ENCODE measurements at regions not wholly inside any gene's neighbourhood (a gene's known extent, or its start where the extent isn't known, plus 50 kb on each side); places are given as distances from the start of the nearest gene placed in this dataset.
"Not testable (repeated sequence)": the region's sequence is repeated elsewhere in the genome, so short reads cannot be mapped to it uniquely, and the experiment has no call there.

- DNase-seq, result not testable (repeated sequence)
Observed at GRCh38 chr4:100900945-100901344, 383.1 kb upstream of the EMCN start.

GRCh38 chr4:100900134-100900533 is 382.3 kb upstream of the EMCN start:
- DNase-seq, result no peak

GRCh38 chr4:100898844-100899243 is 381.0 kb upstream of the EMCN start:
- no peak for DNase-seq

GRCh38 chr4:100895556-100896197 is 377.9 kb upstream of the EMCN start:
- DNase-seq, result no peak

- no peak for DNase-seq
Observed at GRCh38 chr4:100894339-100894870, 376.6 kb upstream of the EMCN start.

GRCh38 chr4:100891808-100892207 is 374.0 kb upstream of the EMCN start:
- no peak for DNase-seq

- DNase-seq, result no peak
Observed at GRCh38 chr4:100889898-100890297, 372.1 kb upstream of the EMCN start.

GRCh38 chr4:100889401-100889800 is 371.6 kb upstream of the EMCN start:
- DNase-seq, result no peak

GRCh38 chr4:100882661-100883060 is 364.8 kb upstream of the EMCN start:
- no peak for DNase-seq

GRCh38 chr4:100881283-100881682 is 363.5 kb upstream of the EMCN start:
- DNase-seq, result no peak

GRCh38 chr4:100880011-100880410 is 362.2 kb upstream of the EMCN start:
- no peak for DNase-seq

GRCh38 chr4:100879471-100879870 is 361.6 kb upstream of the EMCN start:
- no peak for DNase-seq

- no peak for DNase-seq
Observed at GRCh38 chr4:100876546-100876945, 358.7 kb upstream of the EMCN start.

GRCh38 chr4:100875296-100876068 is 357.7 kb upstream of the EMCN start:
- DNase-seq, result no peak

GRCh38 chr4:100872811-100873210 is 355.0 kb upstream of the EMCN start:
- no peak for DNase-seq

GRCh38 chr4:100870940-100871772 is 353.3 kb upstream of the EMCN start:
- DNase-seq, result no peak

GRCh38 chr4:100869276-100869675 is 351.5 kb upstream of the EMCN start:
- no peak for DNase-seq

- DNase-seq, result not testable (repeated sequence)
Observed at GRCh38 chr4:100868281-100868680, 350.5 kb upstream of the EMCN start.

GRCh38 chr4:100852326-100852725 is 334.5 kb upstream of the EMCN start:
- DNase-seq, result no peak

GRCh38 chr4:100849319-100849718 is 331.5 kb upstream of the EMCN start:
- no peak for DNase-seq

- DNase-seq, result no peak
Observed at GRCh38 chr4:100848841-100849240, 331.0 kb upstream of the EMCN start.

GRCh38 chr4:100843910-100844309 is 326.1 kb upstream of the EMCN start:
- no peak for DNase-seq

GRCh38 chr4:100842856-100843255 is 325.0 kb upstream of the EMCN start:
- DNase-seq, result no peak
